Ectodermal cell (in vitro differentiated cells): ENCODE measurements at regions not wholly inside any gene's neighbourhood (a gene's known extent, or its start where the extent isn't known, plus 50 kb on each side); places are given as distances from the start of the nearest gene placed in this dataset.

ENCODE experiments used
- H3K27ac ChIP-seq: 2 replicates; pipeline ENCODE4 v1.7.0; 2013; ENCODE audit warnings: mild to moderate bottlenecking, low read depth, low read length; ENCODE audit not compliant: insufficient read depth, poor library complexity, severe bottlenecking
- H3K27me3 ChIP-seq: 2 replicates; pipeline ENCODE4 v1.7.0; 2013; ENCODE audit warnings: mild to moderate bottlenecking, low read length; ENCODE audit not compliant: insufficient read depth, control insufficient read depth, poor library complexity, severe bottlenecking
- H3K36me3 ChIP-seq: one replicate; pipeline ENCODE4 v1.7.0; 2013; ENCODE audit warnings: low read length; ENCODE audit not compliant: control insufficient read depth, insufficient read depth
- H3K4me1 ChIP-seq: one replicate; pipeline ENCODE4 v1.7.0; 2013; ENCODE audit warnings: low read length; ENCODE audit not compliant: control insufficient read depth, insufficient read depth
- H3K4me3 ChIP-seq: 2 replicates; pipeline ENCODE4 v1.7.0; 2013; ENCODE audit warnings: low read depth, low read length, control low read depth; ENCODE audit not compliant: insufficient read depth
- H3K9me3 ChIP-seq: 2 replicates; pipeline ENCODE4 v1.7.0; 2013; ENCODE audit warnings: mild to moderate bottlenecking, low read length, moderate library complexity; ENCODE audit not compliant: control insufficient read depth
- WGBS, 2 experiments: methylation state at CpG; one replicate each; pipeline ENCODE4 v1.1.7; 2013; ENCODE audit warnings: missing lambda C conversion rate in 2 of 2; 5-methylcytosine and 5-hydroxymethylcytosine counted together

- Histone ChIP-seq H3K27me3 (no peaks in the 10 kb centered on the region), H3K9me3 (no peaks in the 10 kb centered on the region), H3K27ac (no peak overlapping the region), H3K4me1 (no peaks in the 10 kb centered on the region), H3K4me3 (no peak overlapping the region), H3K36me3 (no peaks in the 10 kb centered on the region)
- WGBS, 2 experiments, result 93 to 98% methylated on average over 6 of the region's 6 CpGs
Observed at GRCh38 chrX:9127986-9128385, 94.1 kb upstream of the FAM9B start.

GRCh38 chrX:9130031-9130430 is 96.1 kb upstream of the FAM9B start:
- Histone ChIP-seq H3K27me3 (no peaks in the 10 kb centered on the region), H3K27ac (no peak overlapping the region), H3K4me3 (no peak overlapping the region), H3K36me3 (no peaks in the 10 kb centered on the region), H3K4me1 (no peaks in the 10 kb centered on the region), H3K9me3 (no peaks in the 10 kb centered on the region)
- 92 to 97% methylated on average over 5 to 8 of the region's 8 CpGs for WGBS, 2 experiments

GRCh38 chrX:9131066-9131465 is 97.1 kb upstream of the FAM9B start:
- no peak overlapping the region for H3K27ac ChIP-seq
- no peaks in the 10 kb centered on the region for H3K4me1 ChIP-seq
- H3K27me3 ChIP-seq, result no peaks in the 10 kb centered on the region
- H3K4me3 ChIP-seq, result no peak overlapping the region
- no peaks in the 10 kb centered on the region for H3K36me3 ChIP-seq
- H3K9me3 ChIP-seq, result no peaks in the 10 kb centered on the region
- WGBS, 2 experiments, result 96 to 100% methylated on average over 3 to 4 of the region's 4 CpGs

- Histone ChIP-seq H3K27ac (no peak overlapping the region), H3K27me3 (no peaks in the 10 kb centered on the region), H3K4me3 (no peak overlapping the region), H3K36me3 (no peaks in the 10 kb centered on the region), H3K4me1 (no peaks in the 10 kb centered on the region), H3K9me3 (no peaks in the 10 kb centered on the region)
- WGBS, 2 experiments, result 95 to 96% methylated on average over 5 of the region's 5 CpGs
Observed at GRCh38 chrX:9132036-9132638, 98.2 kb upstream of the FAM9B start.

GRCh38 chrX:9133426-9133825 is 99.5 kb upstream of the FAM9B start:
- Histone ChIP-seq H3K9me3 (no peaks in the 10 kb centered on the region), H3K27ac (no peak overlapping the region), H3K4me3 (no peak overlapping the region), H3K27me3 (no peaks in the 10 kb centered on the region), H3K4me1 (no peaks in the 10 kb centered on the region), H3K36me3 (no peaks in the 10 kb centered on the region)
- WGBS, 2 experiments, result 80% methylated on average over 1 of the region's 1 CpG; no CpG with 5 or more reads in 1 of the 2 experiments

GRCh38 chrX:9134366-9134765 is 100.4 kb upstream of the FAM9B start:
- Histone ChIP-seq H3K9me3 (no peaks in the 10 kb centered on the region), H3K36me3 (no peaks in the 10 kb centered on the region), H3K4me3 (no peak overlapping the region), H3K4me1 (no peaks in the 10 kb centered on the region), H3K27ac (no peak overlapping the region), H3K27me3 (no peaks in the 10 kb centered on the region)
- 83 to 90% methylated on average over 6 of the region's 6 CpGs for WGBS, 2 experiments

GRCh38 chrX:9135901-9136510 is 102.1 kb upstream of the FAM9B start:
- Histone ChIP-seq H3K9me3 (no peaks in the 10 kb centered on the region), H3K36me3 (no peaks in the 10 kb centered on the region), H3K27ac (no peak overlapping the region), H3K27me3 (no peaks in the 10 kb centered on the region), H3K4me3 (no peak overlapping the region), H3K4me1 (no peaks in the 10 kb centered on the region)
- WGBS, 2 experiments, result 92% methylated on average over 4 of the region's 6 CpGs; no CpG with 5 or more reads in 1 of the 2 experiments

GRCh38 chrX:9137152-9137551 is 103.2 kb upstream of the FAM9B start:
- H3K36me3 ChIP-seq, result no peaks in the 10 kb centered on the region
- H3K9me3 ChIP-seq, result no peaks in the 10 kb centered on the region
- WGBS, 2 experiments, result 91 to 95% methylated on average over 5 of the region's 6 CpGs
- H3K4me3 ChIP-seq, result no peak overlapping the region
- no peaks in the 10 kb centered on the region for H3K27me3 ChIP-seq
- H3K27ac ChIP-seq, result no peak overlapping the region
- H3K4me1 ChIP-seq, result no peaks in the 10 kb centered on the region

GRCh38 chrX:9141496-9141895 is 107.6 kb upstream of the FAM9B start:
- no peaks in the 10 kb centered on the region for H3K4me1 ChIP-seq
- no peak overlapping the region for H3K4me3 ChIP-seq
- WGBS, 2 experiments, result 37 to 43% methylated on average over 2 of the region's 2 CpGs
- no peaks in the 10 kb centered on the region for H3K9me3 ChIP-seq
- H3K27me3 ChIP-seq, result no peaks in the 10 kb centered on the region
- no peaks in the 10 kb centered on the region for H3K36me3 ChIP-seq
- no peak overlapping the region for H3K27ac ChIP-seq

- Histone ChIP-seq H3K36me3 (no peaks in the 10 kb centered on the region), H3K9me3 (no peaks in the 10 kb centered on the region), H3K4me3 (no peak overlapping the region), H3K27ac (no peak overlapping the region), H3K27me3 (no peaks in the 10 kb centered on the region), H3K4me1 (peaks cover 9% of the 10 kb centered on the region)
- 67 to 72% methylated on average over 13 of the region's 13 CpGs for WGBS, 2 experiments
Observed at GRCh38 chrX:9144701-9145241, 110.8 kb upstream of the FAM9B start.
